DND-41 (cell line): ENCODE measurements at regions not wholly inside any gene's neighbourhood (a gene's known extent, or its start where the extent isn't known, plus 50 kb on each side); places are given as distances from the start of the nearest gene placed in this dataset.

ENCODE experiments used
- ATAC-seq: fragments of 200-7000 bp; cut with Tn5 transposase; 3 replicates; pipeline ENCODE4 v1.9.1; 2021; ENCODE audit warnings: low read depth; ENCODE audit not compliant: insufficient read depth
- DNase-seq: peaks from one replicate; pipeline ENCODE4 v3.0.0-alpha.2; 2020
- H2AFZ ChIP-seq: 2 replicates; pipeline ENCODE4 v1.6.0; 2012; ENCODE audit warnings: low read depth, low read length
- H3K27ac ChIP-seq: 2 replicates; pipeline ENCODE4 v1.5.1; 2012; ENCODE audit warnings: low read length, inconsistent platforms
- H3K27me3 ChIP-seq: fragments of 200-600 bp; sonication (generic); 2 replicates; pipeline ENCODE4 v1.6.0; 2012; ENCODE audit warnings: low read length, mild to moderate bottlenecking, inconsistent platforms; ENCODE audit not compliant: insufficient read depth, poor library complexity
- H3K36me3 ChIP-seq: 2 replicates; pipeline ENCODE4 v1.5.1; 2012; ENCODE audit warnings: low read length, inconsistent platforms; ENCODE audit not compliant: insufficient read depth
- H3K4me1 ChIP-seq: 2 replicates; pipeline ENCODE4 v1.5.1; 2012; ENCODE audit warnings: mild to moderate bottlenecking, low read length; ENCODE audit not compliant: insufficient read depth
- H3K4me2 ChIP-seq: 2 replicates; pipeline ENCODE4 v1.6.0; 2012; ENCODE audit warnings: mild to moderate bottlenecking, moderate library complexity, low read length, inconsistent platforms; ENCODE audit not compliant: insufficient read depth
- H3K4me3 ChIP-seq, 2 experiments: fragments of 200-600 bp in 1 of 2; shearing (Covaris generic) in 1 of 2; 2 replicates each; pipeline ENCODE4 v1.5.1; 2012 to 2016; ENCODE audit warnings: inconsistent platforms in 2 of 2, low read length in 2 of 2, mild to moderate bottlenecking in 2 of 2, low read depth in 1 of 2, moderate library complexity in 1 of 2
- H3K79me2 ChIP-seq: 2 replicates; pipeline ENCODE4 v1.6.0; 2012; ENCODE audit warnings: low read length, inconsistent platforms; ENCODE audit not compliant: insufficient read depth
- H3K9ac ChIP-seq: 2 replicates; pipeline ENCODE4 v1.6.0; 2012; ENCODE audit warnings: low read depth, mild to moderate bottlenecking, inconsistent platforms, low read length, moderate library complexity
- H3K9me3 ChIP-seq: 2 replicates; pipeline ENCODE4 v1.5.1; 2012; ENCODE audit warnings: low read length, moderate library complexity, mild to moderate bottlenecking, inconsistent platforms; ENCODE audit not compliant: insufficient read depth, severe bottlenecking
- H4K20me1 ChIP-seq: 2 replicates; pipeline ENCODE4 v1.6.0; 2012; ENCODE audit warnings: low read length; ENCODE audit not compliant: insufficient read depth
- CTCF ChIP-seq: IDR thresholded peaks from 2 replicates; pipeline ENCODE4 v1.5.1; 2012; ENCODE audit warnings: borderline replicate concordance, low read length, moderate library complexity, mild to moderate bottlenecking; ENCODE audit not compliant: poor library complexity, severe bottlenecking; ENCODE audit errors: extremely low read depth
- EZH2 ChIP-seq: IDR thresholded peaks from 3 replicates; pipeline ENCODE4 v1.6.1; 2012; ENCODE audit warnings: borderline replicate concordance, low read depth, mild to moderate bottlenecking, moderate library complexity, low read length, inconsistent platforms; ENCODE audit not compliant: severe bottlenecking

GRCh38 chr10:3350205-3350604, 177.6 kb upstream of the PITRM1 start:
- no peaks in the 10 kb centered on the region for H3K4me1 ChIP-seq
- H3K36me3 ChIP-seq, result no peaks in the 10 kb centered on the region
- TF ChIP-seq EZH2 (no peak), CTCF (no peak)
- no peak overlapping the region for H3K4me3 ChIP-seq
- ATAC-seq (no peak), DNase-seq (no peak)
- no peaks in the 10 kb centered on the region for H4K20me1 ChIP-seq
- H3K4me2 ChIP-seq, result no peak overlapping the region
- no peaks in the 10 kb centered on the region for H3K27me3 ChIP-seq
- no peak overlapping the region for H3K9ac ChIP-seq
- no peaks in the 10 kb centered on the region for H3K79me2 ChIP-seq
- no peak overlapping the region for H2AFZ ChIP-seq
- no peaks in the 10 kb centered on the region for H3K9me3 ChIP-seq
- no peak overlapping the region for H3K27ac ChIP-seq

DNA sequence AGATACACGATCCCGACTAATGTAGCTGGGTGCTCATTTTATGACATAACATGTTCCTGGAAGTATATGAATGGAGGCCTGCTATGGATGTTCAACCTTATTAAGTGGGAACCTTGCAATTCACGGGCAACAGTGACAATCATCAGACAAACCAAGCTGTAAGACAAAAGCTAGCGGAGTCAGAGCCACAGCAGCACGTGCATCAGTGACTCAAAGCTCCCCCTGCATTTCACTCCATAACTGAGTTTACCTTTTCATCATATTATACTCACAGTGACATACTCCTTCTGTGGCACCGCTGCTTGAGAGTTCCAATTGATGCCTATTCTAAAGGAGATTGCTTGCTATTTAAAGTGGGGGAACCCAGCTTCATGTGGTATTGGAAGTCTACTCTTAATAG, 176.0 kb upstream of the PITRM1 start:
- H3K9me3 ChIP-seq, result no peaks in the 10 kb centered on the region
- H3K27me3 ChIP-seq, result peaks cover 3% of the 10 kb centered on the region
- TF ChIP-seq CTCF, result no peak
- TF ChIP-seq EZH2, result no peak
- no peaks in the 10 kb centered on the region for H3K79me2 ChIP-seq
- H3K4me3 ChIP-seq, result no peak overlapping the region
- DNase-seq (no peak), ATAC-seq (no peak)
- no peaks in the 10 kb centered on the region for H3K4me1 ChIP-seq
- H3K9ac ChIP-seq, result no peak overlapping the region
- H3K4me2 ChIP-seq, result no peak overlapping the region
- H4K20me1 ChIP-seq, result no peaks in the 10 kb centered on the region
- H3K27ac ChIP-seq, result no peak overlapping the region
- H2AFZ ChIP-seq, result no peak overlapping the region
- no peaks in the 10 kb centered on the region for H3K36me3 ChIP-seq

DNA sequence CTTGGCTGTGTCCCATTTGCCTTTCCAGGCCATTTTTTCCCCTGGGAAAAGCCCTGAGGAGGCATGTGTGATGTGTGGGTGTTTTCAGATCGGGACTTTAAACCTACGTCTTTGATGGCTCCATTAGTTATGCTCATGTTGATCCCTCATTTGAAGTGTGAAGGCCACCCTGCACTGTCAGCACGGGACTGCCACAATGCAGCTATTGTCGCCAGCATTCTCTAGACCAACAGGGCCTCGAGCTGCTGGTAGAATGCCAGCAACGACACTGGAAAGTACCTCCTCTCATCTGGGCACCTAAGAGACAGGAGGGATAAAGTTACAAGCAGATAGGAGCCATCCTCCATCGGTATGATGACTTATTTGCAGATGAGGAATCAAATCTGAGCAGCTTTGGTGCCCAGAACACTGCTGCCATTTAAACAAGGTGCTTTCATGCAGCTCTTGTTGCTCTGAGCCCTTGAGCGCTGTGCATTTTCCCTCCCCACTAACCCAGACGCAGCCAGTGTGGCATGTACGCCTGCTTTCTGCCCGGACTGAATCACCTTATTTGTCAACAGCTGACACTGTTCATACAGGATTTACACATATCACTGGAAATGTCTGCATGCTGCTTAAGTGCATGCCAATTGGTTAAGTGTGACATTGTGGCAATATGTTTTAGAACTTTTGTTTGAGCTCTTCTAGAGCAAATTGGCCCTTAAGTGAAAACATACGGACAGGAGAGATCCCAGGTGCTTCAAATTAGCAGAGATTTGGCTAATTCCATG, 175.0 kb upstream of the PITRM1 start:
- H3K27me3 ChIP-seq, result peaks cover 3% of the 10 kb centered on the region
- H3K79me2 ChIP-seq, result no peaks in the 10 kb centered on the region
- H3K9me3 ChIP-seq, result no peaks in the 10 kb centered on the region
- DNase-seq (no peak), ATAC-seq (no peak)
- no peak overlapping the region for H3K27ac ChIP-seq
- no peak overlapping the region for H3K4me3 ChIP-seq
- no peak overlapping the region for H2AFZ ChIP-seq
- H3K4me1 ChIP-seq, result no peaks in the 10 kb centered on the region
- no peaks in the 10 kb centered on the region for H3K36me3 ChIP-seq
- no peaks in the 10 kb centered on the region for H4K20me1 ChIP-seq
- TF ChIP-seq EZH2, result no peak
- TF ChIP-seq CTCF, result no peak
- H3K4me2 ChIP-seq, result no peak overlapping the region
- no peak overlapping the region for H3K9ac ChIP-seq
